MCF 10A (cell line): ENCODE measurements at regions not wholly inside any gene's neighbourhood (a gene's known extent, or its start where the extent isn't known, plus 50 kb on each side); places are given as distances from the start of the nearest gene placed in this dataset.

Source experiments
- BruUV-seq: library from RNA; stranded (reverse); fragments of 400-500 nt; replicated peaks from 2 replicates; lab custom pipeline; 2021; lab: Mats Ljungman, UMichigan
- CTCF ChIA-PET: fragments of 300-600 bp; sonication (Branson Sonifier 250); formaldehyde crosslinking; extraction: SDS; loops from one replicate; lab custom pipeline; 2021; ENCODE audit warnings: antibody characterized with exemption, inconsistent platforms; lab: Yijun Ruan, JAX
- POLR2A ChIA-PET: fragments of 300-600, 350-650 bp; sonication (Branson Sonifier 250); formaldehyde crosslinking; extraction: SDS; loops from one replicate; lab custom pipeline; 2020; ENCODE audit warnings: antibody characterized with exemption, inconsistent platforms; lab: Yijun Ruan, JAX
- DNase-seq: peaks from one replicate; pipeline ENCODE4 v3.0.0-alpha.2; 2018; ENCODE audit not compliant: unreplicated experiment
- H3K27ac Mint-ChIP-seq: one replicate; pipeline ENCODE4 v1.8.0; 2022; ENCODE audit warnings: mild to moderate bottlenecking, low read depth, mixed read lengths; ENCODE audit not compliant: unreplicated experiment
- H3K27me3 Mint-ChIP-seq: one replicate; pipeline ENCODE4 v1.8.0; 2022; ENCODE audit warnings: mixed read lengths; ENCODE audit not compliant: insufficient read depth, unreplicated experiment
- H3K36me3 Mint-ChIP-seq: one replicate; pipeline ENCODE4 v1.8.0; 2022; ENCODE audit warnings: mild to moderate bottlenecking, moderate library complexity, mixed read lengths; ENCODE audit not compliant: insufficient read depth, unreplicated experiment
- H3K4me1 Mint-ChIP-seq: one replicate; pipeline ENCODE4 v1.8.0; 2022; ENCODE audit warnings: mixed read lengths; ENCODE audit not compliant: insufficient read depth, unreplicated experiment
- H3K4me3 Mint-ChIP-seq: one replicate; pipeline ENCODE4 v1.8.0; 2022; ENCODE audit warnings: mild to moderate bottlenecking, moderate library complexity, mixed read lengths; ENCODE audit not compliant: unreplicated experiment
- H3K9me3 Mint-ChIP-seq: one replicate; pipeline ENCODE4 v1.8.0; 2022; ENCODE audit warnings: mixed read lengths; ENCODE audit not compliant: unreplicated experiment
- intact Hi-C: fragments of 100-400 bp; cut with micrococcal nuclease; formaldehyde crosslinking; loops from 2 replicates; pipeline ENCODE4 v1.14.1; 2022
- TF ChIP-seq, protein P1 (sequence below): fragments of 200-600 bp; IDR thresholded peaks from one replicate; pipeline ENCODE4 v1.8.0; 2022; ENCODE audit warnings: antibody characterized with exemption, mild to moderate bottlenecking; ENCODE audit not compliant: unreplicated experiment

DNA sequence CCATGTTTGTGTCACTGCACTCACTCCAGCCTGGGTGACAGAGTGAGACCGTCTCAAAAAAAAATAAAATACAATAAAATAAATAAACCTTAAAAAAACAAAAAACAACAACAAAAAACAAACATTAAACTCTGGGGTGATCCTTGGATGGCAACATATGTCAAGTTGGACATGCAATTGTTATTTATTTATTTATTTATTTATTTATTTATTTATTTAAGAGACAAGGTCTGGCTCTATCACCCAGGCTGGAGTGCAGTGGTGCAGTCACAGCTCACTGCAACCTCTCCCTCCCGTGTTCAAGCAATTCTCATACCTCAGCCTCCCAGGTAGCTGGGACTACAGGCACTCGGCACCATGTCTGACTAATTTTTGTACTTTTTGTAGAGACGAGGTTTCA lies 275.5 kb downstream of the VPS13C start:
- Mint-ChIP-seq H3K4me3 (no peak overlapping the region), H3K36me3 (no peaks in the 10 kb centered on the region), H3K27me3 (no peaks in the 10 kb centered on the region), H3K4me1 (no peaks in the 10 kb centered on the region), H3K27ac (no peak overlapping the region), H3K9me3 (peaks cover 2% of the 10 kb centered on the region)
- DNase-seq: no peak
- POLR2A ChIA-PET: no interaction called here
- no TSS peak for BruUV-seq
- TF ChIP-seq, protein P1, sequence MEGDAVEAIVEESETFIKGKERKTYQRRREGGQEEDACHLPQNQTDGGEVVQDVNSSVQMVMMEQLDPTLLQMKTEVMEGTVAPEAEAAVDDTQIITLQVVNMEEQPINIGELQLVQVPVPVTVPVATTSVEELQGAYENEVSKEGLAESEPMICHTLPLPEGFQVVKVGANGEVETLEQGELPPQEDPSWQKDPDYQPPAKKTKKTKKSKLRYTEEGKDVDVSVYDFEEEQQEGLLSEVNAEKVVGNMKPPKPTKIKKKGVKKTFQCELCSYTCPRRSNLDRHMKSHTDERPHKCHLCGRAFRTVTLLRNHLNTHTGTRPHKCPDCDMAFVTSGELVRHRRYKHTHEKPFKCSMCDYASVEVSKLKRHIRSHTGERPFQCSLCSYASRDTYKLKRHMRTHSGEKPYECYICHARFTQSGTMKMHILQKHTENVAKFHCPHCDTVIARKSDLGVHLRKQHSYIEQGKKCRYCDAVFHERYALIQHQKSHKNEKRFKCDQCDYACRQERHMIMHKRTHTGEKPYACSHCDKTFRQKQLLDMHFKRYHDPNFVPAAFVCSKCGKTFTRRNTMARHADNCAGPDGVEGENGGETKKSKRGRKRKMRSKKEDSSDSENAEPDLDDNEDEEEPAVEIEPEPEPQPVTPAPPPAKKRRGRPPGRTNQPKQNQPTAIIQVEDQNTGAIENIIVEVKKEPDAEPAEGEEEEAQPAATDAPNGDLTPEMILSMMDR: no peak
- intact Hi-C loops: no loop called here
- CTCF ChIA-PET: interaction anchor here (0.7 kb wide), 1 partner anchor 38 kb away, joined by 3 read pairs; no protein-coding TSS in a partner anchor

DNA sequence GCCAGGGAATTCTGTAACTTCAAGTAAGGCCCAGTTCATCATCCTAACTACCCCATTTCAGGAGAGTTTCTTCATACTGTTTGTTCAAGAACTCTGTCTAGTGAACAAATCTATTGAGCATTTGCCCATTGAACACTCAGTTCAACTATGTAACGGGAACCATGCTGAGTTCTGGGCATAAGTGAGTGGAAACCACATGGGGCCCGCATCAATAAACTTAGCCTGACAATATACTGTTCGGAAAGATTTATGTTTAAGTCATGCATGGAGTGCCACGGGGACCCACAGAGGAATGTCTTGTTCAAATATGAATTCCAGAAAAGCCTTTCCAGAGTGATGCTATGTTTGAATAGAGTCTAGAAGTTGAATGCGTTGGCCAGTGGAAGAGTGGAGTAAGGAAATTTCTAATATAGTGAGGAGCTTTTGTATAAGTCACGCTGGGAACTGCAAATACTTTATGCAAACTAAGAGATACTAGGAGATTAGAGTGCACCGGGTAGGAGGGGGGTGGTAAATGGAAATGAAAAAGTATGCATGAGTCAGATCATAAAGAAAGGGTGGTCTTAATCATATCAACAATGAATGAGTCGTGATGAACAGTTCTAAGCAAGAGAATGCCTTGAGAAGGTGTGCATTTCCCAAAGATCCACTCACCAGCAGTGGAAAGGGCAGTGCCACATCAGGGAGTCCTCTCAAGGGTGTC lies 279.8 kb downstream of the VPS13C start:
- Mint-ChIP-seq H3K36me3 (no peaks in the 10 kb centered on the region), H3K4me1 (no peaks in the 10 kb centered on the region), H3K4me3 (no peak overlapping the region), H3K27me3 (no peaks in the 10 kb centered on the region), H3K9me3 (no peaks in the 10 kb centered on the region), H3K27ac (no peak overlapping the region)
- TF ChIP-seq, protein P1: no peak
- ChIA-PET POLR2A (interaction anchor here (1.0 kb wide), 1 partner anchor 31 kb away, joined by 3 read pairs; no protein-coding TSS in a partner anchor), CTCF (no interaction called here)
- no TSS peak for BruUV-seq
- intact Hi-C loops: no loop called here
- no peak for DNase-seq

DNA sequence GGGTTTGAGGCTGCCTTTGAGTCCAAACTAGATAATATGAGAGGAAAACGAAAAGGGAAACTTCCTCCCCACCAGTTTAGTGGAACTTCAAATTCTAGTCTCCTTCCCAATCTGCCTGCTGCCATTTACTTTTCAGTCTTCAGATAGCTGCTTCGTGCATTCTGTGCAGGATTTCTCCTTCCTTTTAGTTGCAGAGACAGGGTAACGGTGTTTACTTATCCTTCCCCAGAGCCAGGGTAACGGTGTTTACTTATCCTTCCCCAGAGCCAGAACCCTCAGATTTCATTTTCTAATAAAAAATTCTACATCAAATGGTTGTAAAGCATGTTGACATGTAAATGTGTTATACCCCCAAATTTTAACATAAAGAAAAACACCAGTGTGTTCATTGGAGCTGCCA lies 282.6 kb downstream of the VPS13C start:
- CTCF ChIA-PET: interaction anchor here (0.6 to 0.8 kb wide), 2 partner anchors 38 to 40 kb away, joined by 4 to 6 read pairs; no protein-coding TSS in a partner anchor
- no peaks in the 10 kb centered on the region for H3K4me1 Mint-ChIP-seq
- BruUV-seq: no TSS peak

DNA sequence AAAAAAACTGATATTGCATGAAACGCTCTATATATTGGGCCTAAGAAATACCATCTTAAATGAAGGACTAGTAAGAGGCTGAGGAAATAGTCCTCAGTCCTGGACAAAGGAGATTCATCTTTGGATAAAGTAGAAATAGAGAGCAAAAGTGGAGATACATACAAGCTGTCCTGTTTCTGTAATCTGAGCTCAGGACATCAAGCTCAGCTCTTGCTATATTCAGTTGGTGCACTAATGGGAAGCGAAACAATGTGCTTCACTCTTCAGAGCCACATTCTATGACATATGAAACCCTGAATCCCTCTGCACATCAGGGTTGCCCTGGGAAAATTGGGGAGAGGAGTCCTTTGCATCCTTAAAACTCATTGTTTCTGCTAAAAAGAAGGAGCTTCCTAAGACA lies 290.7 kb downstream of the VPS13C start:
- DNase-seq: no peak
- H3K36me3 Mint-ChIP-seq: no peaks in the 10 kb centered on the region
- H3K27ac Mint-ChIP-seq: no peak overlapping the region
- CTCF ChIA-PET: interaction anchor here (0.9 kb wide), 1 partner anchor 9 kb away, joined by 4 read pairs; no protein-coding TSS in a partner anchor
- TF ChIP-seq, protein P1: no peak
- H3K27me3 Mint-ChIP-seq: no peaks in the 10 kb centered on the region
- H3K4me1 Mint-ChIP-seq: no peaks in the 10 kb centered on the region
- no TSS peak for BruUV-seq
- intact Hi-C loops: no loop called here
- POLR2A ChIA-PET: interaction anchor here (0.6 to 1.5 kb wide), 2 partner anchors 9 to 511 kb away, joined by 3 to 4 read pairs; no protein-coding TSS in a partner anchor
- H3K9me3 Mint-ChIP-seq: no peaks in the 10 kb centered on the region
- no peak overlapping the region for H3K4me3 Mint-ChIP-seq

More for the DNA sequence above, 282.6 kb downstream of the VPS13C start:
- TF ChIP-seq, protein P1: no peak
- H3K27ac Mint-ChIP-seq: no peak overlapping the region
- H3K9me3 Mint-ChIP-seq: no peaks in the 10 kb centered on the region
- DNase-seq: no peak
- no peaks in the 10 kb centered on the region for H3K27me3 Mint-ChIP-seq
- intact Hi-C loops: no loop called here
- H3K36me3 Mint-ChIP-seq: no peaks in the 10 kb centered on the region
- POLR2A ChIA-PET: no interaction called here
- H3K4me3 Mint-ChIP-seq: no peak overlapping the region
